ENCODE measurements at regions not wholly inside any gene's neighbourhood (a gene's known extent, or its start where the extent isn't known, plus 50 kb on each side); places are given as distances from the start of the nearest gene placed in this dataset.

DNA sequence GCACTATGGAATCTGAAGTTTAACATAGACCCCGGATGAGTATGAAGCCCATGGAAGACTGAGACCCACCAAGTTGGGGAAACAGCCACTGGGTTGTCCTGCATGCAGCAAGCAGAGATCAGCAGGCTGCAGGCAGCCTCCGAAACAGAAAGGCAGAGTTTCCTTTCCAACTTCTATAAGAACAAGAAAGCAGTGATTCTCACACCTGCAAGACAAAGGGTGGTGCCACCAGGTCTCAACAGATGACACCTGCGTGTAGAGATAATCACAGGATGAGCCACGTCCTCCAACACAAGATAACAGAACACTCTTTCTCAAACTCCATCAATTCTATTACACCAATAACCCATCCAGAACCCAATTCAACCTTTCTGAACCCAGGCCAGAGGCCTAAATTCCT lies 457.9 kb downstream of the FOXO1 start:
- peaks cover 5% of the 10 kb centered on the region; the same call in 1 of the 2 replicates for H3K9me3 ChIP-seq (ENCODE audit: control insufficient read depth, insufficient read depth, low read length)
- no peak for TF ChIP-seq EZH2phosphoT487 (IDR thresholded peaks at IDR 0.05; ENCODE audit: borderline replicate concordance, low read length)
- TF ChIP-seq, protein P1, sequence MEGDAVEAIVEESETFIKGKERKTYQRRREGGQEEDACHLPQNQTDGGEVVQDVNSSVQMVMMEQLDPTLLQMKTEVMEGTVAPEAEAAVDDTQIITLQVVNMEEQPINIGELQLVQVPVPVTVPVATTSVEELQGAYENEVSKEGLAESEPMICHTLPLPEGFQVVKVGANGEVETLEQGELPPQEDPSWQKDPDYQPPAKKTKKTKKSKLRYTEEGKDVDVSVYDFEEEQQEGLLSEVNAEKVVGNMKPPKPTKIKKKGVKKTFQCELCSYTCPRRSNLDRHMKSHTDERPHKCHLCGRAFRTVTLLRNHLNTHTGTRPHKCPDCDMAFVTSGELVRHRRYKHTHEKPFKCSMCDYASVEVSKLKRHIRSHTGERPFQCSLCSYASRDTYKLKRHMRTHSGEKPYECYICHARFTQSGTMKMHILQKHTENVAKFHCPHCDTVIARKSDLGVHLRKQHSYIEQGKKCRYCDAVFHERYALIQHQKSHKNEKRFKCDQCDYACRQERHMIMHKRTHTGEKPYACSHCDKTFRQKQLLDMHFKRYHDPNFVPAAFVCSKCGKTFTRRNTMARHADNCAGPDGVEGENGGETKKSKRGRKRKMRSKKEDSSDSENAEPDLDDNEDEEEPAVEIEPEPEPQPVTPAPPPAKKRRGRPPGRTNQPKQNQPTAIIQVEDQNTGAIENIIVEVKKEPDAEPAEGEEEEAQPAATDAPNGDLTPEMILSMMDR (IDR thresholded peaks at IDR 0.05; ENCODE audit: low read depth, low read length, poor library complexity, severe bottlenecking) = no peak
- peaks cover 13% of the 10 kb centered on the region for H3K36me3 ChIP-seq (ENCODE audit: control insufficient read depth, low read length)
- H3K27ac ChIP-seq (ENCODE audit: low read depth, low read length) = peak overlapping the region; percentile 21; the same call in 1 of the 2 replicates
- peak overlapping the region; percentile 30 for H3K4me2 ChIP-seq (ENCODE audit: low read length)
- H3K27me3 ChIP-seq (ENCODE audit: control insufficient read depth, low read length) = no peaks in the 10 kb centered on the region
- H3K4me1 ChIP-seq (ENCODE audit: control insufficient read depth, low read length) = peaks cover 65% of the 10 kb centered on the region
- no peaks in the 10 kb centered on the region for H3K9me2 ChIP-seq (replicated peaks; ENCODE audit: control insufficient read depth, low read length)
- no peaks in the 10 kb centered on the region for H4K20me1 ChIP-seq (ENCODE audit: control insufficient read depth, insufficient read depth, low read depth, low read length)
- peaks cover 15% of the 10 kb centered on the region for H3F3A ChIP-seq (ENCODE audit: control insufficient read depth, insufficient read depth)
- H3K4me3 ChIP-seq (ENCODE audit: low read length) = no peak overlapping the region
- no peaks in the 10 kb centered on the region for H3K79me2 ChIP-seq (ENCODE audit: control insufficient read depth, low read length)

DNA sequence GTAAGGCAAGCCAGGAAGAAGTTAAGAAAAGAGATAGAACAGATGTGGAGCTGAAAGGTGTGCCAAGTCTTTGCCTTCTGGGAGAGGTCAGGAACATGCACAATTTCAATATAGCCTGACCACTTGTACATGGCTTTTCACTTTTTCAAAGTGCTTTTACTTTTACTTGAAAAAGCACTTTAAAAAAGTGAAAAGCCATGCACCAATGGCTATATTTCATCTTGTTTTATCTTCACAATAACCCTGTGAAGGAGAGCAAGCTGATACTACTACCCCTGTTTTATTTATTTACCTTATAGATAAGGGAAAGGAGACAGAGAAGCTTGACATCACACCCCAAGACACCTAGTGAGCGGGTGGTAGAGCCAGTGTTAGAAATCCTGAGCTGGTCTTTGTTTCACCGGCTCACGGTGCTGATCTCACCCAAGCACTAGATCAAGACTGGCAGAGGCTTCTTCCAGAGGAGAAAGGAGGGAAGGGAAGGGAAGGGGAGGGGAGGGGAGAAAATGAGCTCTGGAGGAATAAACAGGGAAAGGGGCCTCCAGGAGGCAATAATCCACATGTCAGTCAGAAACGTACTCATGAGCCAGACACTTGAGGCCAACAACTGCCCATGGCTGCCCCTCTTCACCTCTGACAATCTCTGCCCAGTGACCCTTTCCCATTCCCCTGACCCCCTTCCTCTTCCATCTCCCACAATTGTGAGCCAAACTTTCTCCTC lies 455.4 kb downstream of the FOXO1 start:
- peaks cover 23% of the 10 kb centered on the region for H3F3A ChIP-seq (ENCODE audit: control insufficient read depth, insufficient read depth)
- H4K20me1 ChIP-seq (ENCODE audit: control insufficient read depth, insufficient read depth, low read depth, low read length) = no peaks in the 10 kb centered on the region
- H3K4me3 ChIP-seq (ENCODE audit: low read length) = no peak overlapping the region
- peaks cover 4% of the 10 kb centered on the region; the same call in 1 of the 2 replicates for H3K36me3 ChIP-seq (ENCODE audit: control insufficient read depth, low read length)
- H3K27ac ChIP-seq (ENCODE audit: low read depth, low read length) = no peak overlapping the region
- no peaks in the 10 kb centered on the region for H3K9me2 ChIP-seq (replicated peaks; ENCODE audit: control insufficient read depth, low read length)
- no peak overlapping the region for H3K4me2 ChIP-seq (ENCODE audit: low read length)
- no peaks in the 10 kb centered on the region for H3K79me2 ChIP-seq (ENCODE audit: control insufficient read depth, low read length)
- TF ChIP-seq, protein P1 (IDR thresholded peaks at IDR 0.05; ENCODE audit: low read depth, low read length, poor library complexity, severe bottlenecking) = no peak
- no peak for TF ChIP-seq EZH2phosphoT487 (IDR thresholded peaks at IDR 0.05; ENCODE audit: borderline replicate concordance, low read length)
- no peaks in the 10 kb centered on the region for H3K9me3 ChIP-seq (ENCODE audit: control insufficient read depth, insufficient read depth, low read length)
- no peaks in the 10 kb centered on the region for H3K27me3 ChIP-seq (ENCODE audit: control insufficient read depth, low read length)
- H3K4me1 ChIP-seq (ENCODE audit: control insufficient read depth, low read length) = peaks cover 51% of the 10 kb centered on the region

DNA sequence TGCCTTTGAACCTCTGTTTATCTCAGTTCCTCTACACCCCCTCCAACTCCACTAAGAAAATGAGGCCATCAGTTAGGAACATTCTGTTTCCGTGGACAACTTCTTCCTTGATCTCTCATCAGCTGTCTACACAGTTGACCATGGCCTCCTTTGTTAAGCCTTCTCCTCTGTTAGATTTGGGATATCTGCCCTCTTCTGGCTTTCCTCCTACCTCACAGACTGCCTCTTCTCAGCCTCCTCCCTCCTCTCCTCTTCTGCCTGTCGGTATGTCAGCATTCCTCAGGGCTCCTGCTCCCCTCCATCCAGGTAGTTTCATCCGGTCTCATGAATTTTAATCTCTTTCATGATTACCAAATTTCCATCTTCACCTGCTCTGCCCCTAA lies 454.9 kb downstream of the FOXO1 start:
- H3K27ac ChIP-seq (ENCODE audit: low read depth, low read length) = no peak overlapping the region
- no peaks in the 10 kb centered on the region for H3K36me3 ChIP-seq (ENCODE audit: control insufficient read depth, low read length)
- no peaks in the 10 kb centered on the region for H3K27me3 ChIP-seq (ENCODE audit: control insufficient read depth, low read length)
- H3K4me3 ChIP-seq (ENCODE audit: low read length) = no peak overlapping the region
- H3K4me1 ChIP-seq (ENCODE audit: control insufficient read depth, low read length) = peaks cover 45% of the 10 kb centered on the region
- H3K79me2 ChIP-seq (ENCODE audit: control insufficient read depth, low read length) = no peaks in the 10 kb centered on the region
- H3F3A ChIP-seq (ENCODE audit: control insufficient read depth, insufficient read depth) = peaks cover 23% of the 10 kb centered on the region
- H3K4me2 ChIP-seq (ENCODE audit: low read length) = no peak overlapping the region
- no peaks in the 10 kb centered on the region for H3K9me2 ChIP-seq (replicated peaks; ENCODE audit: control insufficient read depth, low read length)
- TF ChIP-seq EZH2phosphoT487 (IDR thresholded peaks at IDR 0.05; ENCODE audit: borderline replicate concordance, low read length) = no peak
- TF ChIP-seq, protein P1 (IDR thresholded peaks at IDR 0.05; ENCODE audit: low read depth, low read length, poor library complexity, severe bottlenecking) = no peak
- no peaks in the 10 kb centered on the region for H3K9me3 ChIP-seq (ENCODE audit: control insufficient read depth, insufficient read depth, low read length)
- no peaks in the 10 kb centered on the region for H4K20me1 ChIP-seq (ENCODE audit: control insufficient read depth, insufficient read depth, low read depth, low read length)
